Neural progenitor cell (in vitro differentiated cells): ENCODE measurements at regions not wholly inside any gene's neighbourhood (a gene's known extent, or its start where the extent isn't known, plus 50 kb on each side); places are given as distances from the start of the nearest gene placed in this dataset.

Experiments used
- CTCF ChIP-seq: fragments of 200-600 bp; sonication (generic); IDR thresholded peaks from 2 replicates; pipeline ENCODE4 v1.5.1; 2017; ENCODE audit warnings: antibody characterized with exemption, mild to moderate bottlenecking
- EZH2 ChIP-seq: fragments of 200-600 bp; sonication (generic); IDR thresholded peaks from 2 replicates; pipeline ENCODE4 v1.6.1; 2017; ENCODE audit warnings: antibody characterized with exemption, mild to moderate bottlenecking, moderate library complexity
- EZH2phosphoT487 ChIP-seq: fragments of 200-600 bp; sonication (generic); IDR thresholded peaks from 2 replicates; pipeline ENCODE4 v1.6.1; 2017; ENCODE audit warnings: antibody characterized with exemption

- TF ChIP-seq CTCF = no peak
- TF ChIP-seq EZH2 = no peak
- TF ChIP-seq EZH2phosphoT487 = no peak
These were observed 1132.5 kb upstream of the SPRY2 start for GRCh38 chr13:81473366-81473899.
